Type B pancreatic cell (in vitro differentiated cells): ENCODE measurements at regions not wholly inside any gene's neighbourhood (a gene's known extent, or its start where the extent isn't known, plus 50 kb on each side); places are given as distances from the start of the nearest gene placed in this dataset.

ENCODE experiments used
- DNase-seq: peaks from one replicate; pipeline ENCODE4 v3.0.0; 2021; ENCODE audit warnings: mixed read lengths; ENCODE audit not compliant: unreplicated experiment; ENCODE audit errors: extremely low spot score
- H3K27ac Mint-ChIP-seq: 2 replicates; pipeline ENCODE4 v1.8.0; 2021; ENCODE audit warnings: mild to moderate bottlenecking, mixed read lengths
- H3K27me3 Mint-ChIP-seq: 2 replicates; pipeline ENCODE4 v1.8.0; 2021; ENCODE audit warnings: mixed read lengths
- H3K36me3 Mint-ChIP-seq: 2 replicates; pipeline ENCODE4 v1.8.0; 2021; ENCODE audit warnings: mixed read lengths
- H3K4me1 Mint-ChIP-seq: one replicate; pipeline ENCODE4 v1.8.0; 2021; ENCODE audit warnings: mixed read lengths; ENCODE audit not compliant: unreplicated experiment
- H3K4me3 Mint-ChIP-seq: 2 replicates; pipeline ENCODE4 v1.8.0; 2021; ENCODE audit warnings: mild to moderate bottlenecking, mixed read lengths
- H3K9me3 Mint-ChIP-seq: 2 replicates; pipeline ENCODE4 v1.8.0; 2021; ENCODE audit warnings: mixed read lengths
- CTCF ChIP-seq: fragments of 200-600 bp; sonication (generic); conservative IDR thresholded peaks from 2 replicates; pipeline ENCODE4 v1.5.0; 2021; ENCODE audit warnings: antibody characterized with exemption, mild to moderate bottlenecking

- Mint-ChIP-seq H3K9me3 (peaks cover 4% of the 10 kb centered on the region), H3K36me3 (peaks cover 3% of the 10 kb centered on the region), H3K27me3 (no peaks in the 10 kb centered on the region), H3K4me3 (no peak overlapping the region), H3K27ac (no peak overlapping the region), H3K4me1 (peaks cover 16% of the 10 kb centered on the region)
- TF ChIP-seq CTCF, result no peak
- no peak for DNase-seq
These were observed 282.5 kb upstream of the FAT1 start for GRCh38 chr4:187006189-187006618.

GRCh38 chr4:187010052-187010451 lies 286.4 kb upstream of the FAT1 start:
- Mint-ChIP-seq H3K27ac (no peak overlapping the region), H3K27me3 (no peaks in the 10 kb centered on the region), H3K36me3 (no peaks in the 10 kb centered on the region), H3K4me3 (no peak overlapping the region), H3K4me1 (peaks cover 3% of the 10 kb centered on the region), H3K9me3 (no peaks in the 10 kb centered on the region)
- TF ChIP-seq CTCF, result no peak
- DNase-seq, result no peak

GRCh38 chr4:187016101-187016500 lies 292.4 kb upstream of the FAT1 start:
- TF ChIP-seq CTCF, result no peak
- DNase-seq, result no peak
- Mint-ChIP-seq H3K36me3 (no peaks in the 10 kb centered on the region), H3K27ac (no peak overlapping the region), H3K9me3 (no peaks in the 10 kb centered on the region), H3K4me1 (peaks cover 17% of the 10 kb centered on the region), H3K4me3 (no peak overlapping the region), H3K27me3 (no peaks in the 10 kb centered on the region)

GRCh38 chr4:187017147-187017546 lies 293.5 kb upstream of the FAT1 start:
- no peaks in the 10 kb centered on the region for H3K27me3 Mint-ChIP-seq
- H3K4me3 Mint-ChIP-seq, result no peak overlapping the region
- no peak overlapping the region for H3K27ac Mint-ChIP-seq
- no peaks in the 10 kb centered on the region for H3K36me3 Mint-ChIP-seq
- H3K4me1 Mint-ChIP-seq, result peaks cover 17% of the 10 kb centered on the region
- H3K9me3 Mint-ChIP-seq, result no peaks in the 10 kb centered on the region
- TF ChIP-seq CTCF, result no peak
- DNase-seq, result no peak

GRCh38 chr4:187019896-187020295 lies 296.2 kb upstream of the FAT1 start:
- Mint-ChIP-seq H3K4me1 (peaks cover 17% of the 10 kb centered on the region), H3K4me3 (no peak overlapping the region), H3K9me3 (no peaks in the 10 kb centered on the region), H3K36me3 (no peaks in the 10 kb centered on the region), H3K27me3 (peaks cover 4% of the 10 kb centered on the region), H3K27ac (no peak overlapping the region)
- DNase-seq, result no peak
- no peak for TF ChIP-seq CTCF

GRCh38 chr4:187020676-187021075 lies 297.0 kb upstream of the FAT1 start:
- Mint-ChIP-seq H3K27ac (no peak overlapping the region), H3K9me3 (no peaks in the 10 kb centered on the region), H3K4me3 (no peak overlapping the region), H3K27me3 (peaks cover 4% of the 10 kb centered on the region), H3K36me3 (no peaks in the 10 kb centered on the region), H3K4me1 (peaks cover 17% of the 10 kb centered on the region)
- no peak for DNase-seq
- TF ChIP-seq CTCF, result no peak
